A673 (cell line): ENCODE measurements at regions not wholly inside any gene's neighbourhood (a gene's known extent, or its start where the extent isn't known, plus 50 kb on each side); places are given as distances from the start of the nearest gene placed in this dataset.

Source experiments
- BruUV-seq: library from RNA; stranded (reverse); fragments of 400-500 nt; replicated peaks from 2 replicates; lab custom pipeline; 2021; lab: Mats Ljungman, UMichigan
- CTCF ChIA-PET: fragments of 300-600 bp; sonication (Branson Sonifier 250); formaldehyde crosslinking; loops from one replicate; lab custom pipeline; 2022; ENCODE audit warnings: antibody characterized with exemption; lab: Charles Lee
- POLR2A ChIA-PET: fragments of 300-600 bp; sonication (Branson Sonifier 250); formaldehyde crosslinking; loops from one replicate; lab custom pipeline; 2022; ENCODE audit warnings: antibody characterized with exemption; ENCODE audit not compliant: low non-redundant PET; lab: Charles Lee
- DNase-seq: peaks from one replicate; pipeline ENCODE4 v3.0.0-alpha.2; 2015; ENCODE audit warnings: low spot score
- H3K27ac ChIP-seq: fragments of 200-600 bp; sonication (generic); 2 replicates; pipeline ENCODE4 v1.5.1; 2016; ENCODE audit warnings: mixed run types, low read depth, mild to moderate bottlenecking, mixed read lengths, antibody characterized with exemption, low read length; ENCODE audit not compliant: poor library complexity, severe bottlenecking
- H3K27me3 ChIP-seq: fragments of 200-600 bp; sonication (generic); replicated peaks from 2 replicates; pipeline ENCODE4 v1.6.1; 2017; ENCODE audit warnings: mixed run types, low read depth, mild to moderate bottlenecking, mixed read lengths, antibody characterized with exemption, low read length; ENCODE audit not compliant: insufficient read depth, poor library complexity
- H3K36me3 ChIP-seq: fragments of 200-600 bp; sonication (generic); 2 replicates; pipeline ENCODE4 v1.6.1; 2016; ENCODE audit warnings: mixed run types, mild to moderate bottlenecking, mixed read lengths, antibody characterized with exemption, low read length; ENCODE audit not compliant: insufficient read depth, poor library complexity, severe bottlenecking
- H3K4me1 ChIP-seq: fragments of 200-600 bp; sonication (generic); 2 replicates; pipeline ENCODE4 v1.6.1; 2017; ENCODE audit warnings: mixed run types, mild to moderate bottlenecking, mixed read lengths, antibody characterized with exemption, low read length; ENCODE audit not compliant: insufficient read depth, poor library complexity, severe bottlenecking
- H3K4me3 ChIP-seq: fragments of 200-600 bp; sonication (generic); 2 replicates; pipeline ENCODE4 v1.5.1; 2016; ENCODE audit warnings: low read depth, mixed run types, mild to moderate bottlenecking, mixed read lengths, low read length; ENCODE audit not compliant: poor library complexity, severe bottlenecking
- H3K9me3 ChIP-seq: fragments of 200-600 bp; sonication (generic); 2 replicates; pipeline ENCODE4 v1.6.1; 2016; ENCODE audit warnings: mixed run types, low read depth, mild to moderate bottlenecking, mixed read lengths, antibody characterized with exemption, low read length; ENCODE audit not compliant: poor library complexity, severe bottlenecking
- EZH2 ChIP-seq: fragments of 200-600 bp; sonication (generic); IDR thresholded peaks from 2 replicates; pipeline ENCODE4 v1.6.1; 2017; ENCODE audit warnings: borderline replicate concordance, low read depth, mild to moderate bottlenecking, mixed read lengths, antibody characterized with exemption, low read length; ENCODE audit not compliant: poor library complexity, severe bottlenecking
- intact Hi-C: fragments of 100-400 bp; cut with micrococcal nuclease; formaldehyde crosslinking; loops from one replicate; pipeline ENCODE4 v1.10.0; 2022; ENCODE audit not compliant: unreplicated experiment
- TF ChIP-seq, protein P1 (sequence below): fragments of 300-800, 200-600 bp; sonication (generic); conservative IDR thresholded peaks from 2 replicates; pipeline ENCODE4 v1.5.1; 2017; ENCODE audit warnings: low read depth, mild to moderate bottlenecking, antibody characterized with exemption, low read length, moderate library complexity, mixed read lengths

DNA sequence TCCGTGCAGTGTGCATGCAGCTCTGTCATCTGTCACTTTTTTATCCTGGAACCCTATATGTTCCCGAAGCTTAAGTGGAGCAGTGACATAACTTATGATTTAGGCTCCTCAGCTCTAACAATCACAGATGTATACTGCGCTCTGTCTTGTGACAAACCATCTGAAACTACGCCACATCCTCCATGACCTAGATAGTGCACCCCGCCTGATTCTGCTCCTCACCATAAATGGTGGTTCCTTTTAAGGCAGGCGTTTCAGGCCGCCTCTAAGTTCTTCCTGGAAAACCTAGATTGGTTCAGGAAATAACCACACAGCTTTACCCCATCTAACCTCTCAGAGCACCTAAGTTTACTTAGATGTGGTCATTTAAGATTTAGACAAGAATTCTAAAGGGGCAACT is 372.0 kb downstream of the CDH10 start:
- no peak for DNase-seq
- Histone ChIP-seq H3K27ac (no peak overlapping the region), H3K4me3 (no peak overlapping the region), H3K4me1 (no peaks in the 10 kb centered on the region), H3K27me3 (no peaks in the 10 kb centered on the region), H3K36me3 (no peaks in the 10 kb centered on the region), H3K9me3 (no peaks in the 10 kb centered on the region)
- intact Hi-C loops: no loop called here
- TF ChIP-seq EZH2: no peak
- TF ChIP-seq, protein P1, sequence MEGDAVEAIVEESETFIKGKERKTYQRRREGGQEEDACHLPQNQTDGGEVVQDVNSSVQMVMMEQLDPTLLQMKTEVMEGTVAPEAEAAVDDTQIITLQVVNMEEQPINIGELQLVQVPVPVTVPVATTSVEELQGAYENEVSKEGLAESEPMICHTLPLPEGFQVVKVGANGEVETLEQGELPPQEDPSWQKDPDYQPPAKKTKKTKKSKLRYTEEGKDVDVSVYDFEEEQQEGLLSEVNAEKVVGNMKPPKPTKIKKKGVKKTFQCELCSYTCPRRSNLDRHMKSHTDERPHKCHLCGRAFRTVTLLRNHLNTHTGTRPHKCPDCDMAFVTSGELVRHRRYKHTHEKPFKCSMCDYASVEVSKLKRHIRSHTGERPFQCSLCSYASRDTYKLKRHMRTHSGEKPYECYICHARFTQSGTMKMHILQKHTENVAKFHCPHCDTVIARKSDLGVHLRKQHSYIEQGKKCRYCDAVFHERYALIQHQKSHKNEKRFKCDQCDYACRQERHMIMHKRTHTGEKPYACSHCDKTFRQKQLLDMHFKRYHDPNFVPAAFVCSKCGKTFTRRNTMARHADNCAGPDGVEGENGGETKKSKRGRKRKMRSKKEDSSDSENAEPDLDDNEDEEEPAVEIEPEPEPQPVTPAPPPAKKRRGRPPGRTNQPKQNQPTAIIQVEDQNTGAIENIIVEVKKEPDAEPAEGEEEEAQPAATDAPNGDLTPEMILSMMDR: no peak
- no TSS peak for BruUV-seq
- CTCF ChIA-PET: no interaction called here
- POLR2A ChIA-PET: no interaction called here

DNA sequence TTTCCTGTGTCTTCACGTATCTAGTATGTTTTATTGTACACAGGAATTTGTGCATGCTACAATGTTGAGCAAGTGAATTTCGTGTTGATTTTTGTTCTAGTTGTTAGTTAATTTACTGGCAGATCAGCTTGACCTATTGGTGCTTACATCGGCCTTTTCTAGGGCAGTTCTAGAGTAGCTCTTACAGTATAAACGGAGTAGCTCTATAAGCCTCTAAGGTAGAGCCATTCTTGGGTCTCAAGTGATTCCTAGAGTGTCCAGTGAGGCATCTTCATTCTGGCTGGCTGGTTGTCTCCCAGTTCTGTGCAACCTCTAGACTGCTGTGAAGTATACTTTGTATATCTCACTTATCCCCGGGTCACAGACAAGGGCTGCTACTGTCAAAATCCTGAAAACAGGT is 364.6 kb downstream of the CDH10 start:
- no peak overlapping the region for H3K4me3 ChIP-seq
- no peak overlapping the region for H3K27ac ChIP-seq
- ChIA-PET POLR2A (no interaction called here), CTCF (no interaction called here)
- DNase-seq: no peak
- no peaks in the 10 kb centered on the region for H3K27me3 ChIP-seq
- BruUV-seq: no TSS peak
- intact Hi-C loops: no loop called here
- H3K4me1 ChIP-seq: no peaks in the 10 kb centered on the region
- H3K9me3 ChIP-seq: no peaks in the 10 kb centered on the region
- TF ChIP-seq, protein P1: no peak
- no peak for TF ChIP-seq EZH2
- H3K36me3 ChIP-seq: no peaks in the 10 kb centered on the region

DNA sequence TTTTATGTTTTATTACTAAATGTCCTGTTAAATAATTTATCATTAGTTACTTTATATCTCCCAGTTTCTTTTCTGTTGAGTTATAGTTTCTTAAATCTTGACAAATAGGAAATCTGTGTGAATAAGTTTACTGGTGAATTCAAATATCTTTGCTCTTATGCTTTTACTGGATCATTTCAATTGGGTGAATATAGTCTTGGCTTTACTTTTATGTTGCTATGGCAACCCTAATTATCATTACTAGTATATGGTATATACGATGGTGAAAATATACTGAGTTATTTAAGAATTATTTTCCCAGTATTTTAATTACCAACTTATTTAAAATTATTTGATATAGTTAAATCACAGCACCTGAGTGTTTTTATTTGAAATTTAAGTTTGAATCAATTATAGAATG is 363.0 kb downstream of the CDH10 start:
- intact Hi-C loops: no loop called here
- ChIA-PET CTCF (no interaction called here), POLR2A (no interaction called here)
- no peak for DNase-seq
- no peaks in the 10 kb centered on the region for H3K27me3 ChIP-seq
- TF ChIP-seq EZH2: no peak
- TF ChIP-seq, protein P1: no peak
- H3K4me1 ChIP-seq: no peaks in the 10 kb centered on the region
- H3K27ac ChIP-seq: no peak overlapping the region
- BruUV-seq: no TSS peak
- H3K9me3 ChIP-seq: no peaks in the 10 kb centered on the region
- H3K36me3 ChIP-seq: no peaks in the 10 kb centered on the region
- H3K4me3 ChIP-seq: no peak overlapping the region
